NCI-H2227 (cell line): ENCODE measurements at regions not wholly inside any gene's neighbourhood (a gene's known extent, or its start where the extent isn't known, plus 50 kb on each side); places are given as distances from the start of the nearest gene placed in this dataset.

Experiments
- DNase-seq: peaks from one replicate; lab custom pipeline; 2025; ENCODE audit not compliant: unreplicated experiment; lab: John Stamatoyannopoulos, UW

DNA sequence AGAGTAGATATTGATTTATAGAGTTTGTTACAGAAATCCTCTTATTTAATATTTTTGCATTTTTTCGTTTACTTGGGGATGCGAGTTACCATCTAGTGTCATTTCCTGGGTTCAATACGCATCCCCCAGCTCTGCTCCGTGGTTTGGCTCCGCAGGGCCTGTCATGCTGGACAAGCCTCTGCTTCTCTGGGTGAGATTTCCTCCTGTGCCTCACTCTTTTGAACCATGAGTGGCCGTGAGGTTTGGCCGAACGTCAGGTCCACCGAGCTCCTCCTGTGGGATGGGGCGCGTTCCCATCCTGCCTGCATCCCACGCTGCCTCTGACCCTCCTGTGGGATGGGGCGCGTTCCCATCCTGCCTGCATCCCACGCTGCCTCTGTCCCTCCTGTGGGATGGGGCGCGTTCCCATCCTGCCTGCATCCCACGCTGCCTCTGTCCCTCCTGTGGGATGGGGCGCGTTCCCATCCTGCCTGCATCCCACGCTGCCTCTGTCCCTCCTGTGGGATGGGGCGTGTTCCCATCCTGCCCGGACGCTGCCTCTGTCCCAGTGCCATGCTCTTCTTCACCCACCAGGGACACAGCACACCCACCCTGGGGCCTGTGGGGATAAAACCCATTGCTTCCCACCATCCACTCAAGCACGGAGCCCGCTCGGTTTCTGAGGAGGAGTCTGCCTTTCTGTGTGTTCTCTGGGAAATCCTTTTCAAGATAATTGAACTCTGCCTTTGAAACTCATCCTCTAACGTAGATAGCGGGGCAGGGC is 506.8 kb downstream of the BRD1 start:
- no peak for DNase-seq

DNA sequence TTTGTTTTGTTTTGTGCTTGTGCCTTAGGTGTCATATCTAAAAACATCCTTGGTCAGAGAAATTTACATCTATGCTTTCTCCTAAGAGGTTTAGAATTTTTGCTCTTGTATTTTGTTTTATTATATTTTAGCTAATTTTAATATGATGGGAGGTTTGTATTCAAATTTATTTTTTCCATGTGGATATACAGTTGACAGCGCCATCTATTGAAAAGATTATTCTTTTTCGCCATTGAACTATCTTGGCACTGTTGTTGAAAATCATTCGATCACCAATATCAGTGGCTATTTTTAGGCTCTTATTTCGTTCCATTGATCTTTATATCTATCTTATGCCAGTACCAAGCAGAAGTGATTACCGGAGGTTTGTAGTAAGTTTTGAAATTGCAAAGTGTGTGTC is 510.3 kb downstream of the BRD1 start:
- DNase-seq: no peak

DNA sequence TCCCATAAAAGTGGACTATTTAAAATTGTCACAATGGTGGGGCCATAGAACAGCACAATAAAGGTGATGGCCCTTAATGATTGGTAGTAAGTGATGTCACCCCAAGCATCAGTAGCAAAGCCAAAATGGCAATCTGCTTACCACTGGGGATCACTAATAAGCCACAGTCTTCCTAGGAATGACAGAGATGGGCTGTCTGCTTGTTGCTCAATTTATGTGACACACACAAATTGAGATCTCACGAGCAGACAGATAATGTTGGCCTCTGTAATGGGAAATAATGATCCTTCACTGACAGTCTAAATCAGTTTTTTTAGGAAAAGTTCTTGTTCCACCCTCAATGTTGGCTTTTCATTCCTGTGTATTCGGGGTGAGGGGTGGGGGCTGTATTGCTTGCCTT is 515.1 kb downstream of the BRD1 start:
- DNase-seq: no peak

DNA sequence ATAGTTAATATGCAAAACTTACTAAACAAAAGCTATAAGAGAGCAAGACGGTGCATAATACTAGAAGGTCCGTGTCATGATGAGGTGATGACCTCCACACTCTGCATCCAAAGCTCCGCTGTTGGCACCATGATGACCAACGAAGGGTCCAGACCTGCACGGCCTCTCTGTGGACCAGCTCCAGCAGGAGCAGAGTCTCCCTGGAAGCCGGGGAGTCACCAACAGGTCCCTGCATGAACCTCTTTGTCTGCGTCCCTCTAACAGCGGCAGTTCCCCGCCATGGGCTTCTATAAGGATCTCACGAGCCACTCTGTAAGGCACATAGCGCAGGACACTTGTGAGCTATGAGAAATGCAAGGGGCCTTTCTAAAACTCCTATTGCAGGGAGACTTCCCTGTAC is 517.3 kb downstream of the BRD1 start:
- no peak for DNase-seq

DNA sequence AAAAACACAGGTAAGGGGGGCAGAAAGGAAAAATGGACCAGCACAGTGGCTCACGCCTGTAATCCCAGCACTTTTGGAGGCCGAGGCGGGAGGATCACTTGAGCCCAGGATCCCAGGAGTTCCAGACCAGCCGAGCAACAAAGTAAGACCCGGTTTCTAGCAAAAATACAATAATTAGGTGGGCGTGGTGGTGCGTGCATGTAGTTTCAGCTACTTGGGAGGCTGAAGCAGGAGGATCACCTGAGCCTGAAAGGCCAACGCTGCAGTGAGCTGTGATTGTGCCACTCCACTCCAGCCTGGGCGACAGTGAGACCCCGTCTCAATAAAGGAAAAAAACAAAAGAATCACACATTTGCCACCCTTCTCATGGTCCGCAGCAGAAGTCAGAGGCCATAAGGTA is 519.4 kb downstream of the BRD1 start:
- no peak for DNase-seq

DNA sequence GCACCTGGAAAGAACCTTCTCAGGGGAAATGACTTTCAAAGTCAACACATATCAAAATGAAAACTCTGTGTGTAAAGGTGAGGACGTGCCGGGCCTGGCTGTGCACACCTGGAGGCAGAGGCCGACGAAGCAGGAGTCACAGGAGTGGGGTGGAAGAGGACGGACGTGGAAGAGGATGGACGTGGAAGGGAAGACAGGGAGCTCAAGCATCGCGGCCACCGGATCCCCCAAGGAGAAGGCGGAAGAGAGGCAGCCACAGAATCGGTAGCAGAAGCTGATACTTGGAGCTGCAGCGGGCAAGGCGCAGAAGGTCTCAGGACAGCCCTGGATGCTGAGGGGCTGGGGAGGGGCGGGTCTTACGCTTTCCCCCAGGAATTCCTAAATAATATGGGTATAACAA is 519.8 kb downstream of the BRD1 start:
- no peak for DNase-seq

DNA sequence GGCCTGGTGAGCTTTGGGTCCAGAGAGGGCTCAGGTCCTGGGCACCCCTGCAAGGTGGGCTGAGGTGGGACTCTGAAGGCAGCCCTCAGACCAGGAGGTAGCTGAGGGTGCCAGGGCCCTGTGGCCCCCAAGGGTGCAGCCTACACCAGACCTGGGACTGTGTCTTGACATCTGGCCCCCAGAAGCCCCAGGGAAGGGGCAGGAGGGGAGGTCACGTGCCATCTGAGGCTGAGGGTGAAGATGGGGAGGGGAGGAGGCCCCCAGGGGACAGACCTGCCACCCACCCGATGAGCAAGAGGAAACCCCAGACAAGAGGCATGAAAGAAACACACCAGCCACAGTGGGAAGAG is 520.2 kb downstream of the BRD1 start:
- DNase-seq: no peak

DNA sequence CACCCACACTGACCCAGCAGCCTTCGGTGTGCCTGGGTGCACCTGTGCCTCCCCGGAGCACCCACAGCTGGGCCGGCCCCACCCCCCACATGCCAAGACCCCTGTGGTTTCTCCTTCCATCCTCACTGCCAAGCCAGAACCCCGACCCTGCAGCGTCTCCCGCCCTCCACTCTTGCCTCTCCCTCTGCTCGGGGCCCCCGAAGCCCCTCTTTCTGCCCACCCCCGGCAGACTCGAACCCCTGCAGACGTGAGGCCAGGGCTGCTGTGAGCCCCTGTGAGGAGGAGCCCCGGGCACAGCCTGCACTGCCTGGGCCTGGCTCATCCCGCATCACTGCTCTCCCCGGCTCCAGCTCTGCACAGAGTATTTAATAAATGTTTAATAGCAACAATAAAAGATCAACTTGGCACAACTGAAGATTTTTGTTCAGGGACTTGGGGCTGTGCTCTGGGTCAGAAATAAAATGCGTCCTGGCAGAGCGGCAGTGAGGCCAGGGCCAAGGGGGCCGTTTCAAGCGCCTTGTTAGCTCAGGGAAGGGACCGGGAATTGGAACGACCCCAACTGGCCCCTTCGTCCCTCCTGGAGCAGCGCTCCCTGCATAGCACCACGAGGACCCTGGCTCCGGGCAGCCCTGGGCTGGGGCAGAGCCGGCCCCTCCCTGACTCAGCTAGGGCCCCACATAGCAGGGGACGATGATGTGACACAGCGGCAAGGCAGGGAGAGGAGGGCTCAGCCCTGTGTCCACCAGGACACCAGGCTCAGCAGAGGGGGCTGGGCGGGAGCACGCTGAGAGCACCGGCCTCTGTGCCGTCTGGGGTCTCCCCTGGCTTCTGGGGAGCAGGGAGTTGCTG is 520.8 kb downstream of the BRD1 start:
- no peak for DNase-seq

DNA sequence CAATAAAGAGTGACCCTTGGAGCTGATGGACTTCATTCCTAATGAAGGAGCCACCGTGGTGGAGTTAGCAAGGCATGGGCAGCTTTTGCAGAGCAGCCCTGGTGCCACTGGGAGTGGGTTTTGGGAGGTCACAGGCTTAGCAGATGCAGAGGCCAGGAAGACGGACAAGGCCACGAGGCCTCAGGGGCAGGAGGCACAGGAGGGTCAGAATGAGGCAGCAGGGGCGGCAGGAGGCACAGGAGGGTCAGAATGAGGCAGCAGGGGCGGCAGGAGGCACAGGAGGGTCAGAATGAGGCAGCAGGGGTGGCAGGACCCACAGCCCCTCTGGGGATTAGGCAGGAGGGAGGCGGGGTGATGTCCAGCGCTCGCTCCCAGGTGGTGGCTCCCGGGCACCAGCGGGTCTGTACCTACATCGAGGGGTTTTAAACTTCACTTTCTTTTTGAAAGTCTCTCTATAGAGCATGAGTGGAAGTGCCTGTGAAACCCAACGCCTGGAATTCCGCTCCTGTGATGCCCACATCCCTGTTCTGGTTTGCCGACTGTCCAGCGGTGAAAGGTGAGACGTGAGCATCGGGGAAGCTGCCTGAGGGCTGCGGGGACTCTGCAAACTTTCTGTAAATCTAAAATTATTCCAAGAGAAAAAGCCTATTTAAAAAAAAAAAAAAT is 521.6 kb downstream of the BRD1 start:
- no peak for DNase-seq

DNA sequence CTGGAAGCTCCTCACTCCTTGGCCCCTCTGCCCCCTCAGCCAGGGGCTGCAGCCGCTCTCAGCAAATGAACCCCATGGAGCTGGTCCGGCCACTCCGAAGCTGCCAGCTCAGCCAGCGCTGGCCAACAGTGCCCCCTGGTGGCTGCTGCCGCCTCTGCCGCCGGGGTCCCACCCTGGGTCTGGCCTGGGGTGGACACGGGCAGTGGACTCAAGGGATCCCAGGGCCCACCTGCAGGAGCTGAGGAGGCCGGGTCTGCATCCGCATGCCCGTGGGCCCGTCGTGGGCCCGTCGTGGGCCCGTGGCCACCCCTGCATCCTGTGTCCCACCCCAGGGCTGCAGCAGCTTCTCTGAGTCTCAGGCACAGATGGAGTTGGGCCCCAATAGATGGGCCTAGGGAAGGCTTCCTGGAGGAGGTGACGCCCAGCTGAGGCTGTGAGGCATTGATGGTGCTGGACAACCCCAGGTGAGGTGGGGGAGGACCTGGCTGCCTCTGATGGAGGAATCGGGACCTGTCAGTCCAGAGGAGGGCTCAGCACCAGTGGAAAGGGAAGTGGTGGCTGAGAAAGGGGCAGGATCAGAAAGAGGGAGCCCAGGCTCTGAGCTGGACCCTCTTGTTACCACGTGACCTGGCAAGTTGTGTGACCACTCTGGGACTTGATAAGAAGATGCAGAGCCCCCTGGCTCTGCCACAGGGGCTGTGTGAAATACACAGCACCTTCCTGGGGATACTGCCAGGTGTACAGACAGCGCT is 522.3 kb downstream of the BRD1 start:
- DNase-seq: no peak

DNA sequence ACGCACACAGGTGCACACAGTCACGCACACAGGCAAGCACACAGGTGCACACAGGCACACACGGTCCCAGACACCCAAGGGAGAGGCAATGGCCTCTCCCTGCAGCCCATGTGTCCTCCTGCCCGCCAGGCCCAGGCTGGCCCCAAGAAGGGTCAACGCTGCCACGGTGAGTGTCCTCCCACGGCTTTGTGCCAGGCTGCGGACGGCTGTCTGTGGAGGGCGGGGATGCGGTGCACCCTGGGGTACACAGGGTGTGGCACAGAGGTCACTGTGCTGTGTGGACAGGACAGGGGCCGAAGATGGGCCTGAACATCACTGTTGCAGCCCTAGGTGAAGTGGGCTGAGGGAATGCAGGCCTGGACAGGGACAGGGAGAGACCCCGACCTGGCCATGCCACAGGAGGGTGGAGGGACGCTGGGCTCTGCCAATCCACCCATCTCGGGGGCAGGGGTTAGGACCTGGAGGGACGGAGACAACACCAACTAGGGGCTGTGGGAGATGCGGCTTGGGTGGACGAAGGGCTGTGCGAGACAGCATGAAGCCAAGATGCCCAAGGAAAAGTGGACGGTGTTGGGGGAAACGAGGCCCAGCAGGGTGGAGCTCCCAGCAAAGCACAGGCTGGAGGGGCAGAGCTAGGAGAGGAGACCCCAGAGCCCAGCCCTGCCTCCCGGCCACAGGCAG is 523.8 kb downstream of the BRD1 start:
- DNase-seq: no peak

DNA sequence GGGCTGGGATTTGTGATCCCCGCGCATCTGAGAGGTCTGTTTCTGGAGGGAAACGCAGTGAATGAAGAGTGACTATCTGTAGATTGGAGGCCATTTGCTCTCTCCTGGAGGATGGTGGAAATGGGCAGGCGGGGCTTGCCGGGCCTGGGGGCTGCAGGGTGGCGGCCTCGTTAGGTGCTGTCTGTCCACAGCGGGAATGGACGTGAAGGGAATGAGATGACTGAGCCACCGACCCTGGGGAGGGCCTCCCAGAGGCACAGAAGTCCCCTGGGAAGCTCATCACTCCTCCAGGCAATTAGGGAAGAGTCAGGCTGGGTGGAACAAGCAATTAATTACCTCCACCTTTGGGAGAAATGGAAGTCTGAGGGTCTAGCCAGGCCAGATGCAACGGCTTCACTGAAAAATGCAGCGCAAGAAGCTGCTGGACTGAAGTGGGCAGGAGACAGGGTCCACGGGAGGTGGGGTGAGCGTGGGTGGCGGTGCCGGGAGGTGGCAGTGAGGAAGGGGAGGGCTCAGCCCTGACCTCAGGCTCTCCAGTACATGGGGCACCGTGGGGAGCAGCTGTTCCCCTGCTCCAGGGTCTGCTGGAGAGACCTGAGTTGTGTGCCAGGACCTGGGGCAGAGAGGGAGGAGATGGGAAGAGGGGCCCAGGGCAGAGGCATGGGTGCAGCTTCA is 524.5 kb downstream of the BRD1 start:
- DNase-seq: no peak

DNA sequence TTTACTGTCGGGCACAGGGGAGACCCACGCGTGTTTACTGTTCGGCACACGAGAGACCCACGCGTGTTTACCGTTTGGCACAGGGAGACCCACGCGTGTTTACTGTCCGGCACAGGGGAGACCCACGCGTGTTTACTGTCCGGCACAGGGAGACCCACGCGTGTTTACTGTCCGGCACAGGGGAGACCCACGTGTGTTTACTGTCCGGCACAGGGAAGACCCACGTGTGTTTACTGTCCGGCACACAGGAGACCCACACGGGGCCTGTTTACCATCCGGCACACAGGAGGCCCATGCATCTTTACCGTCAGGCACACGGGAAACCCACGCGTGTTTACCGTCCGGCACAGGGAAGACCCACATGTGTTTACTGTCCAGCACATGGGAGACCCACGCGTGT is 525.1 kb downstream of the BRD1 start:
- DNase-seq: no peak

DNA sequence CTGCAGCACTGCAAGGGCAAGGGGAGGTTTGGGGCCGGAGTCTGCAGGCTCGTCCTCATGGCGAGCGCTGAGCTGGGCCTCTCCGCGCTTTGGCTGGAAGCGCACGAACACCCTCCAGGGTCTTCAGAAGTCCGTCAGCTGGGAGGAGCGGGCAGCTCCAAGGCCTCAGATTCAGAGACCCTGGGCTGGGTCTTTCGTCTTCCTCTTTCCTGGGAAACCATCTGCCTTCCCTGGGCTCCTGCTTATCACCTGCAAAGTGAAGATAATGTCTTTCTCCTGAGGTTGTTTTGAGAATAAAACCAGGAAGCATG is 525.6 kb downstream of the BRD1 start:
- DNase-seq: no peak

DNA sequence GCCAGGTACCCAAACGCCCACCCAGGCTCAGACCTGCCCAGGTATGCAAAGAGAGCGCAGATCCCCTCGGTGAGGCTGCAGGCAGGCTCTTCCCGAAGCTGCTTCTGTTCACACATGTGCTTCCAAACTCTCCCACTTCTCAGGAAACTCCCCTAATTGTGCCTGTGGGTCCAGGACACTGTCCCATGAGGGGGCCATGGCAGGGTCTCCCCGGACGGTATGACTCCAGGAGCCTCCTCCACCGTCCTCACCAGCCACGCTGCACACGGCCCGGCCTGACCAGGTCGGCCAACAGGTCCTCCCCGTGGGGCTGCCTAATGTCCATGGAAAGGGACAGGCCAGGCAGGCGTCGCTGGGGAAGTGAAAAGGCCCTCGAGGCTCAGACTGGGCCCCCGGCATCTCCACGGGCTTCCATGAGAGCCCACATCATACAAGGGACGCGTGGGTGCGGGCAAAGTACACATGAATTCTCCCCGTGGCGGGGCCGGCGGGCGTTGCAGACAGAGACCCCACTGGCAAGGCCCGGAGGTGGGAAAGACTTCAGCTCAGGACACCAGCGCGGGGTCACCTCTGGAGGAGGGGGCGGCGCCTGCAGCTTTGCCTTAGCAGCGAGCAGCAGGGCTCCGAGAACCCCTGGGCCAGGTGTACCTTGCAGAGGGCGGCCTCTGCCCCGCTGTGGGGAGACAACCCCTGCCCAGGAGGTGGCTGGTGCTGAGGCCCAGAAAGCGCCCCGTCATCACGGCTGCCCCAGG is 526.1 kb downstream of the BRD1 start:
- no peak for DNase-seq

DNA sequence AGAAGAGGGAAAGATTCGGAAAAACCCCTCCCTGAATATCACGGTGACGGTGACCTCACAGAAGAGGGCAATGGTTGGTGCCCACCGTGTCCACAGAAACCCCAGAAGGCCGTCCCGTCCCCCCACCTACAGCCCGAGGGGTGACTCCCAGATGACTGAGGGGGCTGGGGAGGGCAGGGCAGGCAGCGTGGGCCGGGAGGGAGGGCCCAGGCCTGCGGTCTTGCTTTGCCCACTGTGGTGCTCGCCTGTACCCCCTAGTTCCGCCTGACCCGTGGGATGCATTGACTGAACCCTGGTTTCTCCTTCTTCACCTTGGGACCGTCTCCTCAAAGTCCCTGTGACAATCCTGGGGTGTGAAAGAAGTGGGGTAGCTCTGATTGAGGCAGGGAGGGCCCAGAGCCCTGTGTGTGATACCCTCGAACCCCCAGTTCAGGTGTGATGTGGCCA is 526.7 kb downstream of the BRD1 start:
- no peak for DNase-seq

DNA sequence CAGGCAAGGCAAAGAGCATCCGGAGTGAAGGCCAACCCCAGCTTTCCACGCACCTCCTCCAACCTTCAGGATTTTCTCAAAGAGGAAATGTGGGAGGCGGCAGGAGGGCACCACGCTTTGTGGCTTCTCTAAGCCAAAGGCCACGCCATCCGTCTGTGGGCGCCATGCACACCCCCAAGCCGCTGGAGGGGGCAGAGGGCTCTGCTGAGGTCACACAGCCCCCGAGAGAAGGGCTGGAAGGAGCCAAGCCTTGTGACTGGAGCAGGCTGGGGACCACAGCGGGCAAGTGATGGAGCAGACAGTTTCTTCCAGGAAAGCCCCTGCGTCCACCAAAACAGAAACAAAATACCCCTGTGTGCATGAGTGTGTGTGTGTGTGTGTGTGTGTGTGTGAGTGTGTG is 527.4 kb downstream of the BRD1 start:
- DNase-seq: no peak

DNA sequence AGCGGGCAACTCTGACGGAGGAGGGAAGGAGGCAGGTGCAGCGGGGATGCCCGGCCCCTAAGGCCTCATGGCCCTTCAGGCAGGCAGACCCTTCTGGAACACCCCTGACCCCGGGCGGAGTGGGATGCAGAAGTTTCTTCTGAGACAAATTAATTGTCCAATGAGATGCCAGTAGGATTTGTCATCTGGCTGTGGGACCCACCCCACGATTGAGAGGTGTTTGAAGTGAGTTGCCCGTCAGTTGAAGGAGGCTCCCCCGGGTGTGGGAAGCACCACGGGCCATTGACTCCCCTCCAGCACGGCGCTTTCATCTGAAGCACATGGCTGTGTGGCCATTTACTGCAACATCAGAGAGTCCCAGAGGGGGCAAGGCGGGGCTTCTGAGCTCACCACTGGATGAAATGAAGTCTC is 527.8 kb downstream of the BRD1 start:
- DNase-seq: no peak

DNA sequence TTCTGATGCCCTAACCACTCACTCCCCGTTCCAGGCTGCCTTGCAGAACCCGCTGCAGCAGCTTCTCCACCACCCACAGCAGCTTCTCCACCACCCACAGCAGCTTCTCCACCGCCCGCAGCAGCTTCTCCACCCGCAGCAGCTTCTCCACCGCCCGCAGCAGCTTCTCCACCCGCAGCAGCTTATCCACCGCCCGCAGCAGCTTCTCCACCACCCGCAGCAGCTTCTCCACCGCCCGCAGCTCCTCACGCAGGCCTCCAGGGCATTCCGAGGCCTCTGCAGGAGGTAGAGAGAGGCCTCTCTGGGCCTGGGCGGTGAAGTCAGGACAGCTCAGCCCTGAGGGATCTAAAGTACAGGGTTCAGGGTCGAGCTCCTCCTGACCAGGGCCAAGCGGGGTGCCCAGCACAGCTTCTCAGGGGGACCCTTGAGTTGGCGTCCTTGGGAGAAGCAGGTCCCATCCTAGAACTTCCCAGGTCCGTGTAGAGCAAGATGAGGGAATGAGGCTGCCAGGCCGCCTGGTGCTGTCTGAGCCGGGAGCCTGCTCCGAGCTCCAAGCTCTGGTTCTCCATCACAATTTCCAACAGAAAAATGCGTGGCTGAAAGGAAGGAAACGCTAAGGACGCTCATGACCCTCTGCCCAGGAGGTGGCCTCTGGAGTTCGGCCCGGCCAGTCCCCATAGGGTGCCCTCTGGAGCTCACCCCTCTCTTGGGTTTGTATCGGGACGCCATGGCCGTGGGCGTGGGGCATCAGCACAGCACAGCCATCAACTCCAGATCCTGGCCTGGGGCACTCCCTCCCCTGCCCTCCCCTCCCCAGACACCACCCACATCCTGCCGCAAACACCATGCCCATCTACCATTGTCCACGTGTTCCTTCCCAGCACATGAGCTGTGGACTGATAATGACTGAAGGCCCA is 528.6 kb downstream of the BRD1 start:
- DNase-seq: no peak
